Cardiac muscle cell (in vitro differentiated cells and primary cell): ENCODE measurements at regions not wholly inside any gene's neighbourhood (a gene's known extent, or its start where the extent isn't known, plus 50 kb on each side); places are given as distances from the start of the nearest gene placed in this dataset.

Source experiments
- DNase-seq, 2 donors: peaks; one replicate each; pipeline versions ENCODE4 v3.0.0 to v3.0.0-alpha.2; 2010 to 2017; ENCODE audit warnings: low read depth in 1 of 2, low spot score in 1 of 2
- H3K27ac ChIP-seq: fragments of 200-600 bp; sonication (generic); 2 replicates; pipeline ENCODE4 v1.5.1; 2016
- H3K27me3 ChIP-seq: fragments of 200-600 bp; sonication (generic); 2 replicates; pipeline ENCODE4 v1.6.0; 2016; ENCODE audit warnings: control low read depth
- H3K36me3 ChIP-seq: fragments of 200-600 bp; sonication (generic); 2 replicates; pipeline ENCODE4 v1.5.1; 2016; ENCODE audit warnings: control low read depth
- H3K4me1 ChIP-seq: fragments of 200-600 bp; sonication (generic); 2 replicates; pipeline ENCODE4 v1.8.1; 2017; ENCODE audit warnings: low read depth, mild to moderate bottlenecking, mixed run types
- H3K4me3 ChIP-seq: fragments of 200-600 bp; sonication (generic); 2 replicates; pipeline ENCODE4 v1.5.1; 2016; ENCODE audit warnings: mild to moderate bottlenecking
- H3K9me3 ChIP-seq: fragments of 200-600 bp; sonication (generic); 2 replicates; pipeline ENCODE4 v1.5.1; 2017; ENCODE audit warnings: low read depth, mild to moderate bottlenecking, control low read depth
- CTCF ChIP-seq: IDR thresholded peaks from 2 replicates; pipeline ENCODE4 v1.5.1; 2012; ENCODE audit warnings: low read depth, mild to moderate bottlenecking, low read length

DNA sequence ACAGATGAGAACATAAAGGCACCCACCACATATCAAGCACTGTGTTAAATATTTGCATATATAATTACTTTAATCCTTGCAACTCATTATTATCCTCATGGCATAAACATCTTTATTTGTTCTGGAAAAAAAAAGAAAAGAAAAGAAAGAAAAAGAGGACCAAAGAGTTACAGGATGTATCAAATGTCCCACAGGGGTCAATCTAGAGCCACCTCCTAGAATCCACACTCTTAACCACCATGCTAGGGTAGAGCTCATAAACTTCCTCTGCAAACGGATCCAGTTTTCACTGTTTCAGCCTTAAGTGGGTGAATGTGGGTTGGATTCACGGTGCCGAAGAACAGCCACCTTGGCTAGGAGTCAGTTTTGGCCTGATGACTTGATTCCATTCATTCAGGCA is 171.1 kb upstream of the PPARGC1A start:
- no peak for DNase-seq
- Histone ChIP-seq H3K27ac (no peak overlapping the region), H3K27me3 (no peaks in the 10 kb centered on the region), H3K36me3 (no peaks in the 10 kb centered on the region), H3K4me3 (no peak overlapping the region), H3K4me1 (no peaks in the 10 kb centered on the region), H3K9me3 (no peaks in the 10 kb centered on the region)
- TF ChIP-seq CTCF, result no peak

- TF ChIP-seq CTCF, result no peak
Observed at GRCh38 chr4:24059839-24060238, 170.0 kb upstream of the PPARGC1A start.

GRCh38 chr4:24057915-24058559 is 168.2 kb upstream of the PPARGC1A start:
- Histone ChIP-seq H3K9me3 (no peaks in the 10 kb centered on the region), H3K4me1 (no peaks in the 10 kb centered on the region)
- TF ChIP-seq CTCF, result no peak

More at GRCh38 chr4:24059839-24060238, 170.0 kb upstream of the PPARGC1A start:
- DNase-seq, result no peak
- Histone ChIP-seq H3K27me3 (no peaks in the 10 kb centered on the region), H3K4me1 (no peaks in the 10 kb centered on the region), H3K36me3 (no peaks in the 10 kb centered on the region), H3K4me3 (no peak overlapping the region), H3K9me3 (no peaks in the 10 kb centered on the region), H3K27ac (no peak overlapping the region)

GRCh38 chr4:24056289-24056688 is 166.4 kb upstream of the PPARGC1A start:
- Histone ChIP-seq H3K27ac (no peak overlapping the region), H3K27me3 (no peaks in the 10 kb centered on the region)
- TF ChIP-seq CTCF, result no peak

More at GRCh38 chr4:24057915-24058559, 168.2 kb upstream of the PPARGC1A start:
- DNase-seq, result no peak
- Histone ChIP-seq H3K36me3 (no peaks in the 10 kb centered on the region), H3K27ac (no peak overlapping the region), H3K4me3 (no peak overlapping the region), H3K27me3 (no peaks in the 10 kb centered on the region)

DNA sequence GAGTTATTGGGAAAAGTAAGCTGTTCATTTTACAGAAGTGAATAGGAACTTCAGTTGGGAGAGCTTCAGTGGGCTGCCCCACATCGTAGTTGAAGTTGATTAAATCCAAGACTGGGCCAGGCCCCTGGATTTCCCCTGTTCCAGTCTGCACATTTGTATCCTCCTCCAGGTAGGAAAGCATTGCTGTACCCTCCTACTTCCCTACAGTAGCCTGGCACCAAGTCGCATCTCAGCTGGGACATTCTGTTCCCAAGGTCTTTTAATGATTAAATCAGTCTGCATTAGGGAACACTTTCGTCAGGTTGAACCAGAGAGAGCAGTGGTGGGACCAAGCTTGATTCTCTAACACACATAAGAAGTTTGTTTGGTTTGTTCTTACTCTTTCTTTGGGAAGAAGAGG is 165.8 kb upstream of the PPARGC1A start:
- Histone ChIP-seq H3K4me3 (no peak overlapping the region), H3K4me1 (no peaks in the 10 kb centered on the region), H3K9me3 (no peaks in the 10 kb centered on the region), H3K27me3 (no peaks in the 10 kb centered on the region), H3K36me3 (no peaks in the 10 kb centered on the region), H3K27ac (no peak overlapping the region)
- no peak for TF ChIP-seq CTCF
- DNase-seq, result no peak

More at GRCh38 chr4:24056289-24056688, 166.4 kb upstream of the PPARGC1A start:
- no peaks in the 10 kb centered on the region for H3K9me3 ChIP-seq
- H3K4me1 ChIP-seq, result no peaks in the 10 kb centered on the region
- no peak for DNase-seq
- H3K36me3 ChIP-seq, result no peaks in the 10 kb centered on the region
- no peak overlapping the region for H3K4me3 ChIP-seq
